OCI-LY1 (cell line): ENCODE measurements at regions not wholly inside any gene's neighbourhood (a gene's known extent, or its start where the extent isn't known, plus 50 kb on each side); places are given as distances from the start of the nearest gene placed in this dataset.

Source experiments
- H2AFZ ChIP-seq: fragments of 200-600 bp; sonication (generic), shearing (Covaris generic); 2 replicates; pipeline ENCODE4 v1.6.0; 2014; ENCODE audit warnings: antibody characterized with exemption, mild to moderate bottlenecking, low read length
- H3F3A ChIP-seq: fragments of 200-600 bp; sonication (generic), shearing (Covaris generic); 2 replicates; pipeline ENCODE4 v1.6.0; 2014; ENCODE audit warnings: mild to moderate bottlenecking, antibody characterized with exemption, low read length, moderate library complexity; ENCODE audit not compliant: insufficient read depth
- H3K27ac ChIP-seq: fragments of 200-600 bp; sonication (generic); 2 replicates; pipeline ENCODE4 v1.5.1; 2014; ENCODE audit warnings: low read length, mixed run types, mild to moderate bottlenecking, low read depth; ENCODE audit not compliant: poor library complexity, severe bottlenecking
- H3K27me3 ChIP-seq: fragments of 200-600 bp; sonication (generic); 2 replicates; pipeline ENCODE4 v1.6.0; 2014; ENCODE audit warnings: antibody characterized with exemption, mild to moderate bottlenecking, low read length, moderate library complexity; ENCODE audit not compliant: insufficient read depth
- H3K36me3 ChIP-seq: fragments of 200-600 bp; sonication (generic); 2 replicates; pipeline ENCODE4 v1.6.1; 2014; ENCODE audit warnings: mild to moderate bottlenecking, antibody characterized with exemption, low read length, moderate library complexity, mixed read lengths; ENCODE audit not compliant: insufficient read depth
- H3K4me1 ChIP-seq: fragments of 200-600 bp; sonication (generic); 2 replicates; pipeline ENCODE4 v1.5.1; 2014; ENCODE audit warnings: mild to moderate bottlenecking, low read length, moderate library complexity; ENCODE audit not compliant: insufficient read depth, severe bottlenecking
- H3K4me2 ChIP-seq: fragments of 200-600 bp; sonication (generic), shearing (Covaris generic); 2 replicates; pipeline ENCODE4 v1.6.1; 2014; ENCODE audit warnings: low read length
- H3K4me3 ChIP-seq: fragments of 200-600 bp; sonication (generic); 2 replicates; pipeline ENCODE4 v1.5.1; 2014; ENCODE audit warnings: low read length, low read depth, mild to moderate bottlenecking, mixed read lengths; ENCODE audit not compliant: poor library complexity, severe bottlenecking
- H3K79me2 ChIP-seq: fragments of 200-600 bp; shearing (Covaris generic); 2 replicates; pipeline ENCODE4 v1.6.1; 2016; ENCODE audit warnings: mixed run types, low read length, mixed read lengths; ENCODE audit not compliant: insufficient read depth
- H3K9ac ChIP-seq: fragments of 200-600 bp; sonication (generic), shearing (Covaris generic); 2 replicates; pipeline ENCODE4 v1.6.1; 2014; ENCODE audit warnings: mild to moderate bottlenecking, low read length, mixed read lengths
- H3K9me2 ChIP-seq: fragments of 200-600 bp; sonication (generic), shearing (Covaris generic); 2 replicates; pipeline ENCODE4 v1.6.1; 2014; ENCODE audit warnings: low read depth, mild to moderate bottlenecking, low read length, mixed read lengths
- H3K9me3 ChIP-seq: fragments of 200-600 bp; shearing (Covaris generic); 2 replicates; pipeline ENCODE4 v1.6.1; 2014; ENCODE audit warnings: low read length, mixed read lengths
- H4K20me1 ChIP-seq: fragments of 200-600 bp; sonication (generic), shearing (Covaris generic); 2 replicates; pipeline ENCODE4 v1.6.0; 2016; ENCODE audit warnings: mild to moderate bottlenecking, low read length; ENCODE audit not compliant: insufficient read depth
- CTCF ChIP-seq: fragments of 200-600 bp; sonication (generic), shearing (Covaris generic); IDR thresholded peaks from 2 replicates; pipeline ENCODE4 v1.5.1; 2017; ENCODE audit warnings: mild to moderate bottlenecking, antibody characterized with exemption, low read length, moderate library complexity, mixed read lengths
- EZH2 ChIP-seq: fragments of 200-600 bp; sonication (generic), shearing (Covaris generic); IDR thresholded peaks from 2 replicates; pipeline ENCODE4 v1.8.0; 2017; ENCODE audit warnings: borderline replicate concordance, mixed run types, mild to moderate bottlenecking, antibody characterized with exemption, low read length, moderate library complexity, mixed read lengths

- Histone ChIP-seq H3K36me3 (no peaks in the 10 kb centered on the region), H3K9me2 (no peaks in the 10 kb centered on the region), H3K9ac (no peak overlapping the region), H2AFZ (no peak overlapping the region), H3F3A (no peaks in the 10 kb centered on the region), H3K9me3 (no peaks in the 10 kb centered on the region), H3K4me3 (no peak overlapping the region), H3K4me1 (no peaks in the 10 kb centered on the region), H3K79me2 (no peaks in the 10 kb centered on the region), H4K20me1 (no peaks in the 10 kb centered on the region), H3K4me2 (no peak overlapping the region), H3K27me3 (no peaks in the 10 kb centered on the region), H3K27ac (no peak overlapping the region)
- TF ChIP-seq CTCF, result no peak
- no peak for TF ChIP-seq EZH2
Observed at GRCh38 chr20:7015257-7015656, 247.8 kb downstream of the BMP2 start.

GRCh38 chr20:7022597-7022996 lies 255.1 kb downstream of the BMP2 start:
- Histone ChIP-seq H2AFZ (no peak overlapping the region), H3K9me2 (no peaks in the 10 kb centered on the region), H3K4me3 (no peak overlapping the region), H3K9ac (no peak overlapping the region), H4K20me1 (no peaks in the 10 kb centered on the region), H3K4me2 (no peak overlapping the region), H3K9me3 (no peaks in the 10 kb centered on the region), H3K27me3 (no peaks in the 10 kb centered on the region), H3K4me1 (no peaks in the 10 kb centered on the region), H3K36me3 (no peaks in the 10 kb centered on the region), H3K27ac (no peak overlapping the region), H3K79me2 (no peaks in the 10 kb centered on the region), H3F3A (no peaks in the 10 kb centered on the region)
- no peak for TF ChIP-seq CTCF
- no peak for TF ChIP-seq EZH2

DNA sequence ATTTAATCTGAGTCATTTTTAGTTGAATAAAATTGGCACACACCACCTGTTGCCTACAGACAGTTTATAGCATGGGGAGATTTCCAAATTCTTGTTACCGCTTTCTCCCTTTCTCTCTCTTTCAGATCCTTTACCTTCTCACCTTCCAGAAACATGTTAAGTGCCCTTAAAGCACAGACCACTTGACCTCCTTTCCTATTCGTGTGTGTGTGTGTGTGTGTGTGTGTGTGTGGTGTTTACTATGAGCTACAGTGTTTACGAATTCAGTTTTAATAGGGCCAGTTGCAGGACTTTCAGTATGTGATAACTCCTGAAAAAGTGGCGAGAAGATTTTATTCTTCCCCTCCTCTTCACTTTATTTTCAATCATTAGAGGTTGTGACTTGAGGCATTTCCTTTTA lies 258.1 kb downstream of the BMP2 start:
- Histone ChIP-seq H3K27ac (no peak overlapping the region), H3K79me2 (no peaks in the 10 kb centered on the region), H3K4me1 (no peaks in the 10 kb centered on the region), H3K27me3 (no peaks in the 10 kb centered on the region), H2AFZ (no peak overlapping the region), H3K36me3 (no peaks in the 10 kb centered on the region), H3K4me2 (no peak overlapping the region), H3K9me2 (no peaks in the 10 kb centered on the region), H3K9ac (no peak overlapping the region), H4K20me1 (no peaks in the 10 kb centered on the region), H3K9me3 (no peaks in the 10 kb centered on the region), H3F3A (no peaks in the 10 kb centered on the region), H3K4me3 (no peak overlapping the region)
- no peak for TF ChIP-seq EZH2
- TF ChIP-seq CTCF, result no peak
